ENCODE measurements at regions not wholly inside any gene's neighbourhood (a gene's known extent, or its start where the extent isn't known, plus 50 kb on each side); places are given as distances from the start of the nearest gene placed in this dataset.
A peak's percentile ranks its signal among the peaks of the same experiment; 100 is the strongest.
"Not testable (repeated sequence)": the region's sequence is repeated elsewhere in the genome, so short reads cannot be mapped to it uniquely, and the experiment has no call there.

DNA sequence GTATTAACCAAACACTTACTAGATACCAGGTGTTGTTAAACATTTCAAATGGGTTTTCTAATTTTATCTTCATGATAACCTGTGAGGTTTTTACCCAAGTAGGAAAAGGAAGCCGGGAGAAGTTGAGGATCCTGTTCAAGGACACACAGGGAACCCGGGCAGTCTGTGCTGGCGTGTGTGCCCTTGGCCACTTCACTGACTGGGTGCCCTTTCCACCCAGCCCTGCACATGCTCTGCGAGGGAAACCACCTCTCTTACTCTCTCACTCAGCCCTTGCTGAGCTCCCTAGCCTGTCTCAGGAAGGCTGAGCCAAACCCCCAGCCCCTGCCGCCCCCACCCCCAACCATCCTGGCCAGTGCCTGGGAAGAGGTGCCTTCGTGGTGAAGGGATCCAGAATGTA, 51.8 kb downstream of the TEX44 start:
- no peak for DNase-seq (ENCODE audit: low spot score)

DNA sequence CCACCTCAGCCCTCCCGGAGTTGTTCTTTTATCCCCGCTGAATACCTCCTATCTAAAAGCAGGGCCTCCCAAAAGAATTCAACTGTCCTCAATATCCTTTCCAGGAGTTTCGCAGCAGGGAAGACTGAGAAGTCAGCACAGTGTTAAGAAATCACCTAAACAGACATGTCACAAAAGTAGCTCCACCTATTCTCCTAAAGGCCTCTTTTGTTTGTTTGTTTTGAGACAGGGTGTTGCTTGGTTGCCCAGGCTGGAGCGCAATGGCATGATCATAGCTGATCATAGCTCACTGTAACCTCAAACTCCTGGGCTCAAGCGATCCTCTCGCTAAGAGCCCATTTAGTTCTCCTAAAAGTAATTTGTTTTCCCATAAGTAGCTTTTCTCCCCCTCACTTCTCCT, 53.8 kb downstream of the TEX44 start:
- no peak for DNase-seq (ENCODE audit: low spot score)

DNA sequence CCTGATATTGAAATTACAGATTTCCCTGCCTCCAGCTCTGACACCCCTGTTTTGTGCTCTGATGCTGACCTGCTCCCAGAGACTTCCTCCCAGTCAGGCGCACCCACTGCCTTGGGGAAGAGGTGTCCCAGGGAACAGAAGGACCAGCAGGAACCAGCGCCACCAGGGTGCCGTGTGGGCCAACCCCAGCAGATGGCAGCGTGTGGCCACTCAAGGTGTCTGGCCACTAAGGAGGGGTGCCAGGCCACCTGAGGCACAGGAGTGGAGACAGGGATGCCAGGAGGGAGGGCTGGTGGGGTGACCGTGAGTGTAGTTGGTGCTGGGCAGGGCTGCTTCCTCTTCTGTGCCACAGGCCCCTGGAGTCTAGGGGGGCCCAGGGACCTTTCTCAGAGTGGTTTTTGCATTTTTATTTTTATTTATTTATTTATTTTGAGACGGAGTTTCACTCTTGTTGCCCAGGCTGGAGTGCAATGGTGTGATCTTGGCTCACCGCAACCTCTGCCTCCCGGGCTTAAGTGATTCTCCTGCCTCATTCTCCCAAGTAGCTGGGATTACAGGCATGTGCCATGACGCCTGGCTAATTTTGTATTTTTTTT, 56.0 kb downstream of the TEX44 start:
- DNase-seq (ENCODE audit: low spot score), result peak; percentile 54

DNA sequence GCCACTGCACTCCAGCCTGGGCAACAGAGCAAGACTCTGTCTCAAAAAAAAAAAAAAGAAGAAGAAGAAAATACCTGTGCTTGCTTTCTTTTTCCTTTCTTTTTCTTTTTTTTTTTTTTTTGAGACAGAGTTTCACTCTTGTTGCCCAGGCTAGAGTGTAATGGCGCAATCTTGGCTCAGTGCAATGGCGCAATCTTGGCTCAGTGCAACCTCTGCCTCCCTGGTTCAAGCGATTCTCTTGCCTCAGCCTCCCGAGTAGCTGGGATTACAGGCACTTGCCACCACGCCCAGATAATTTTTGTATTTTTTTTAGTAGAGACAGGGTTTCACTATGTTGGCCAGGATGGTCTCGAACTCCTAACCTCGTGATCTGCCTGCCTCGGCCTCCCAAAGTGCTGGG, 56.8 kb upstream of the PTMA start:
- DNase-seq (ENCODE audit: low spot score), result not testable (repeated sequence)

DNA sequence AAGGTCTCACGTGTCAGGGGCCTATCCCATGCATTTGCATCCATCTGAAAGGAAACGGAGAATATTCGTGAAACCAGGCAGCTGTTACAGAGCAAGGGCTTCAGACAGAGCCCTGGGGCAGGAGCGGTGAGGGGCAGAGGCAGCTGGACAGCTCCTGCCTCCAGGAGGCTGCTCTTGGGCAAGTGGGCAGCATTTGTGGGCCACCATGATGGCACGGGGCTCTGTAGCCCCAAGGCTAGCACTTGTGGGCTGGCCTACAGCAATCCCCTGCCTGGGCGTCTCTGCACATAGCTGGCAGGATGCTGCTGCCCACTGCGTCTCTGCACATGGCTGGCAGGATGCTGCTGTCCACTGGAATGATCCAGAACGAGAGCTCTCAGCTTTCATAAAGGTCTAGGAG, 52.8 kb upstream of the PTMA start:
- DNase-seq (ENCODE audit: low spot score), result no peak

DNA sequence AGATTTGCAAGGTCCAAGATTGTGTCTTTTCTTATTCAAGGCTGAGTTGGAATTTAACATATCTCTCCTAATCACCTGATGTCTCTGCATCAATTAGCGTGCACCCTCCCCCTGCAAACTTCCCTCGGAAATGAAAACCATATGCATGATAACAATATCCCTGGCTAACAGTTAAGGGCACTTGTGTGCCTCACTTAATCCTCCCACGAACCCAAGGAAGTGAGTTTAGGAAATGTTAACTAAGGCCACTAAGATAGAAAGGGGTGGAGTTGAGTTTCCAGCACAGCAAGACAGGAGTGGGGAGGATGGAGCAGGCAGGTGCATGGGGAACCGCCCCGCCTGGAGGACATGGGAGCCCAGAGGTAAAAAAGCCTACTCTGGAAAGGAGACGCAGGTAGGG, 52.4 kb upstream of the PTMA start:
- DNase-seq (ENCODE audit: low spot score), result no peak

All from activated CD4-positive, alpha-beta T cell treated with anti-CD3 and anti-CD28 coated beads, Interleukin-2, Interleukin-4, amounts not matched to agents 100 ng/mL and 50 ng/mL, durations not matched to agents 16 hours and 8 hours (primary cell).